D721Med (cell line): ENCODE measurements at regions not wholly inside any gene's neighbourhood (a gene's known extent, or its start where the extent isn't known, plus 50 kb on each side); places are given as distances from the start of the nearest gene placed in this dataset.
"Not testable (repeated sequence)": the region's sequence is repeated elsewhere in the genome, so short reads cannot be mapped to it uniquely, and the experiment has no call there.

Experiments
- DNase-seq: peaks from one replicate; pipeline ENCODE4 v3.0.0; 2011; ENCODE audit warnings: low spot score; ENCODE audit not compliant: insufficient read length
- FAIRE-seq: peaks from 2 replicates; lab custom pipeline; 2011; peaks lifted over from hg19 to GRCh38; lab: Jason Lieb, UNC
- CTCF ChIP-seq: IDR thresholded peaks from 2 replicates; pipeline ENCODE4 v1.5.1; 2012; ENCODE audit warnings: mild to moderate bottlenecking, control low read depth; ENCODE audit not compliant: insufficient read depth; ENCODE audit errors: missing control alignments

- TF ChIP-seq CTCF, result no peak
- no peak for DNase-seq
- no peak for FAIRE-seq
Observed at GRCh38 chr19:5244351-5244750, 96.3 kb downstream of the PTPRS start.

GRCh38 chr19:5243878-5244277 is 96.7 kb downstream of the PTPRS start:
- no peak for FAIRE-seq
- no peak for TF ChIP-seq CTCF
- DNase-seq, result no peak

GRCh38 chr19:5241896-5242295 is 98.7 kb downstream of the PTPRS start:
- FAIRE-seq, DNase-seq: not testable (repeated sequence)

- DNase-seq (no peak), FAIRE-seq (no peak)
- TF ChIP-seq CTCF, result no peak
Observed at GRCh38 chr19:5240011-5240410, 100.6 kb downstream of the PTPRS start.

GRCh38 chr19:5238700-5239099 is 101.9 kb downstream of the PTPRS start:
- DNase-seq, result no peak
- TF ChIP-seq CTCF, result no peak
- FAIRE-seq, result no peak

GRCh38 chr19:5237939-5238480 is 102.6 kb downstream of the PTPRS start:
- DNase-seq (no peak), FAIRE-seq (no peak)
- no peak for TF ChIP-seq CTCF

GRCh38 chr19:5237190-5237780 is 103.3 kb downstream of the PTPRS start:
- DNase-seq (no peak), FAIRE-seq (no peak)
- no peak for TF ChIP-seq CTCF
